DMS79 treated with DMSO at 0.1 percent for 48 hours (cell line): ENCODE measurements at regions not wholly inside any gene's neighbourhood (a gene's known extent, or its start where the extent isn't known, plus 50 kb on each side); places are given as distances from the start of the nearest gene placed in this dataset.
"Not testable (repeated sequence)": the region's sequence is repeated elsewhere in the genome, so short reads cannot be mapped to it uniquely, and the experiment has no call there.

Experiments
- DNase-seq: peaks from one replicate; lab custom pipeline; 2025; lab: John Stamatoyannopoulos, UW

GRCh38 chr7:65453341-65454030 lies 79.8 kb downstream of the ZNF92 start:
- no peak for DNase-seq

- no peak for DNase-seq
These were observed 80.8 kb downstream of the ZNF92 start for GRCh38 chr7:65454469-65454868.

GRCh38 chr7:65455050-65455449 lies 81.4 kb downstream of the ZNF92 start:
- not testable (repeated sequence) for DNase-seq

GRCh38 chr7:65457705-65458104 lies 84.0 kb downstream of the ZNF92 start:
- DNase-seq, result no peak

GRCh38 chr7:65459438-65459837 lies 85.8 kb downstream of the ZNF92 start:
- no peak for DNase-seq

- no peak for DNase-seq
These were observed 88.6 kb downstream of the ZNF92 start for GRCh38 chr7:65462148-65462716.

GRCh38 chr7:65463184-65463583 lies 89.5 kb downstream of the ZNF92 start:
- no peak for DNase-seq

GRCh38 chr7:65469919-65470558 lies 96.4 kb downstream of the ZNF92 start:
- DNase-seq, result not testable (repeated sequence)

GRCh38 chr7:65471587-65471986 lies 97.9 kb downstream of the ZNF92 start:
- DNase-seq, result no peak

- no peak for DNase-seq
These were observed 101.5 kb downstream of the ZNF92 start for GRCh38 chr7:65475040-65475726.

GRCh38 chr7:65475734-65476319 lies 102.2 kb downstream of the ZNF92 start:
- no peak for DNase-seq

- DNase-seq, result no peak
These were observed 103.7 kb downstream of the ZNF92 start for GRCh38 chr7:65477326-65477725.

GRCh38 chr7:65489260-65489767 lies 115.7 kb downstream of the ZNF92 start:
- no peak for DNase-seq

GRCh38 chr7:65496697-65497096 lies 123.0 kb downstream of the ZNF92 start:
- DNase-seq, result not testable (repeated sequence)

GRCh38 chr7:65503434-65504152 lies 129.9 kb downstream of the ZNF92 start:
- no peak for DNase-seq

GRCh38 chr7:65504504-65505319 lies 131.1 kb downstream of the ZNF92 start:
- not testable (repeated sequence) for DNase-seq

GRCh38 chr7:65505320-65505633 lies 131.6 kb downstream of the ZNF92 start:
- not testable (repeated sequence) for DNase-seq

- not testable (repeated sequence) for DNase-seq
These were observed 135.1 kb downstream of the ZNF92 start for GRCh38 chr7:65508581-65509367.

- no peak for DNase-seq
These were observed 135.9 kb downstream of the ZNF92 start for GRCh38 chr7:65509368-65510186.
